ENCODE measurements at regions not wholly inside any gene's neighbourhood (a gene's known extent, or its start where the extent isn't known, plus 50 kb on each side); places are given as distances from the start of the nearest gene placed in this dataset.
"Not testable (repeated sequence)": the region's sequence is repeated elsewhere in the genome, so short reads cannot be mapped to it uniquely, and the experiment has no call there.

GRCh38 chr18:30709595-30709994, 332.9 kb downstream of the DSC3 start:
- peaks cover 10% of the 10 kb centered on the region for H3K9me3 Mint-ChIP-seq
- no peaks in the 10 kb centered on the region for H3K27me3 Mint-ChIP-seq
- no peak for ATAC-seq (replicated peaks)
- no peaks in the 10 kb centered on the region for H3K4me1 Mint-ChIP-seq
- no peaks in the 10 kb centered on the region for H3K36me3 Mint-ChIP-seq (ENCODE audit: low read depth)
- no peak overlapping the region for H3K4me3 Mint-ChIP-seq
- H3K27ac Mint-ChIP-seq: no peak overlapping the region

- Mint-ChIP-seq H3K27ac (no peak overlapping the region), H3K4me1 (no peaks in the 10 kb centered on the region), H3K4me3 (no peak overlapping the region), H3K27me3 (no peaks in the 10 kb centered on the region), H3K9me3 (peaks cover 24% of the 10 kb centered on the region), H3K36me3 (ENCODE audit: low read depth) (no peaks in the 10 kb centered on the region)
- ATAC-seq (replicated peaks): no peak
These were observed 336.6 kb downstream of the DSC3 start for GRCh38 chr18:30705943-30706342.

- Mint-ChIP-seq H3K27ac (no peak overlapping the region), H3K27me3 (no peaks in the 10 kb centered on the region), H3K4me1 (no peaks in the 10 kb centered on the region), H3K9me3 (peaks cover 12% of the 10 kb centered on the region), H3K36me3 (ENCODE audit: low read depth) (no peaks in the 10 kb centered on the region), H3K4me3 (no peak overlapping the region)
- ATAC-seq (replicated peaks): no peak
These were observed 344.0 kb downstream of the DSC3 start for GRCh38 chr18:30698571-30698970.

- H3K36me3 Mint-ChIP-seq (ENCODE audit: low read depth): no peaks in the 10 kb centered on the region
- no peaks in the 10 kb centered on the region for H3K4me1 Mint-ChIP-seq
These were observed 346.3 kb downstream of the DSC3 start for GRCh38 chr18:30696201-30696600.

GRCh38 chr18:30694773-30695172, 347.8 kb downstream of the DSC3 start:
- Mint-ChIP-seq H3K27ac (no peak overlapping the region), H3K4me1 (no peaks in the 10 kb centered on the region), H3K9me3 (peaks cover 6% of the 10 kb centered on the region), H3K4me3 (no peak overlapping the region), H3K27me3 (no peaks in the 10 kb centered on the region), H3K36me3 (ENCODE audit: low read depth) (no peaks in the 10 kb centered on the region)
- ATAC-seq (replicated peaks): no peak

More at GRCh38 chr18:30696201-30696600, 346.3 kb downstream of the DSC3 start:
- H3K27me3 Mint-ChIP-seq: no peaks in the 10 kb centered on the region
- no peak overlapping the region for H3K27ac Mint-ChIP-seq
- no peak for ATAC-seq (replicated peaks)
- no peak overlapping the region for H3K4me3 Mint-ChIP-seq
- peaks cover 6% of the 10 kb centered on the region for H3K9me3 Mint-ChIP-seq

- H3K27ac Mint-ChIP-seq: no peak overlapping the region
- peaks cover 15% of the 10 kb centered on the region for H3K9me3 Mint-ChIP-seq
- H3K27me3 Mint-ChIP-seq: no peaks in the 10 kb centered on the region
- no peak overlapping the region for H3K4me3 Mint-ChIP-seq
- no peak for ATAC-seq (replicated peaks)
- H3K4me1 Mint-ChIP-seq: no peaks in the 10 kb centered on the region
- H3K36me3 Mint-ChIP-seq (ENCODE audit: low read depth): no peaks in the 10 kb centered on the region
These were observed 353.3 kb downstream of the DSC3 start for GRCh38 chr18:30689216-30689615.

- no peak for ATAC-seq (replicated peaks)
- no peak overlapping the region for H3K4me3 Mint-ChIP-seq
- no peaks in the 10 kb centered on the region for H3K36me3 Mint-ChIP-seq (ENCODE audit: low read depth)
- H3K27ac Mint-ChIP-seq: no peak overlapping the region
- H3K27me3 Mint-ChIP-seq: no peaks in the 10 kb centered on the region
- H3K4me1 Mint-ChIP-seq: no peaks in the 10 kb centered on the region
- H3K9me3 Mint-ChIP-seq: peaks cover 9% of the 10 kb centered on the region
These were observed 355.0 kb downstream of the DSC3 start for GRCh38 chr18:30687501-30687900.

- H3K27ac Mint-ChIP-seq: no peak overlapping the region
- peaks cover 21% of the 10 kb centered on the region for H3K9me3 Mint-ChIP-seq
- H3K4me3 Mint-ChIP-seq: no peak overlapping the region
- H3K4me1 Mint-ChIP-seq: no peaks in the 10 kb centered on the region
- H3K36me3 Mint-ChIP-seq (ENCODE audit: low read depth): no peaks in the 10 kb centered on the region
- ATAC-seq (replicated peaks): no peak
- no peaks in the 10 kb centered on the region for H3K27me3 Mint-ChIP-seq
These were observed 357.6 kb downstream of the DSC3 start for GRCh38 chr18:30684825-30685481.

GRCh38 chr18:30683836-30684235, 358.7 kb downstream of the DSC3 start:
- Mint-ChIP-seq H3K4me1 (no peaks in the 10 kb centered on the region), H3K4me3 (no peak overlapping the region), H3K36me3 (ENCODE audit: low read depth) (no peaks in the 10 kb centered on the region), H3K9me3 (peaks cover 21% of the 10 kb centered on the region), H3K27ac (no peak overlapping the region), H3K27me3 (no peaks in the 10 kb centered on the region)
- no peak for ATAC-seq (replicated peaks)

GRCh38 chr18:30682672-30683071, 359.9 kb downstream of the DSC3 start:
- Mint-ChIP-seq H3K27ac (no peak overlapping the region), H3K4me3 (no peak overlapping the region), H3K27me3 (no peaks in the 10 kb centered on the region), H3K9me3 (peaks cover 21% of the 10 kb centered on the region), H3K36me3 (ENCODE audit: low read depth) (no peaks in the 10 kb centered on the region), H3K4me1 (no peaks in the 10 kb centered on the region)
- ATAC-seq (replicated peaks): no peak

- Mint-ChIP-seq H3K4me1 (no peaks in the 10 kb centered on the region), H3K4me3 (no peak overlapping the region), H3K9me3 (peaks cover 11% of the 10 kb centered on the region), H3K36me3 (ENCODE audit: low read depth) (no peaks in the 10 kb centered on the region), H3K27ac (no peak overlapping the region), H3K27me3 (no peaks in the 10 kb centered on the region)
- no peak for ATAC-seq (replicated peaks)
These were observed 363.1 kb downstream of the DSC3 start for GRCh38 chr18:30679285-30679930.

- peaks cover 11% of the 10 kb centered on the region for H3K9me3 Mint-ChIP-seq
- not testable (repeated sequence) for H3K27me3 Mint-ChIP-seq, H3K4me1 Mint-ChIP-seq
These were observed 364.7 kb downstream of the DSC3 start for GRCh38 chr18:30677813-30678212.

GRCh38 chr18:30676053-30676480, 366.5 kb downstream of the DSC3 start:
- Mint-ChIP-seq H3K9me3 (peaks cover 7% of the 10 kb centered on the region), H3K36me3 (ENCODE audit: low read depth) (no peaks in the 10 kb centered on the region), H3K4me3 (no peak overlapping the region), H3K27me3 (no peaks in the 10 kb centered on the region), H3K4me1 (no peaks in the 10 kb centered on the region), H3K27ac (no peak overlapping the region)
- no peak for ATAC-seq (replicated peaks)

More at GRCh38 chr18:30677813-30678212, 364.7 kb downstream of the DSC3 start:
- not testable (repeated sequence) for ATAC-seq (replicated peaks); H3K36me3 Mint-ChIP-seq (ENCODE audit: low read depth); H3K27ac Mint-ChIP-seq; H3K4me3 Mint-ChIP-seq

- Mint-ChIP-seq H3K9me3 (peaks cover 8% of the 10 kb centered on the region), H3K4me3 (no peak overlapping the region), H3K27ac (no peak overlapping the region), H3K36me3 (ENCODE audit: low read depth) (no peaks in the 10 kb centered on the region), H3K27me3 (no peaks in the 10 kb centered on the region), H3K4me1 (no peaks in the 10 kb centered on the region)
- no peak for ATAC-seq (replicated peaks)
These were observed 367.0 kb downstream of the DSC3 start for GRCh38 chr18:30675493-30675892.

GRCh38 chr18:30675072-30675471, 367.5 kb downstream of the DSC3 start:
- Mint-ChIP-seq H3K27me3 (no peaks in the 10 kb centered on the region), H3K36me3 (ENCODE audit: low read depth) (no peaks in the 10 kb centered on the region), H3K4me1 (no peaks in the 10 kb centered on the region), H3K27ac (no peak overlapping the region), H3K9me3 (peaks cover 10% of the 10 kb centered on the region), H3K4me3 (no peak overlapping the region)
- no peak for ATAC-seq (replicated peaks)

Data from activated T-helper 17 cell treated with anti-CD3 and anti-CD28 coated beads, Interleukin-2, amount 50 U/mL, for 72 hours (primary cell).